Panc1 (cell line): ENCODE measurements at regions not wholly inside any gene's neighbourhood (a gene's known extent, or its start where the extent isn't known, plus 50 kb on each side); places are given as distances from the start of the nearest gene placed in this dataset.

ENCODE experiments used
- ATAC-seq: fragments of 200-7000 bp; cut with Tn5 transposase; 2 replicates; pipeline ENCODE4 v1.9.1; 2020; ENCODE audit warnings: mild to moderate bottlenecking, moderate library complexity
- BruUV-seq: library from RNA; stranded (reverse); fragments of 400-500 nt; replicated peaks from 2 replicates; lab custom pipeline; 2021; lab: Mats Ljungman, UMichigan
- CTCF ChIA-PET: fragments of 300-600 bp; sonication (Branson Sonifier 250); formaldehyde crosslinking; loops from one replicate; lab custom pipeline; 2022; ENCODE audit warnings: antibody characterized with exemption; lab: Charles Lee
- POLR2A ChIA-PET: fragments of 300-600 bp; sonication (Branson Sonifier 250); formaldehyde crosslinking; loops from one replicate; lab custom pipeline; 2022; ENCODE audit warnings: antibody characterized with exemption; lab: Charles Lee
- DNase-seq: peaks from one replicate; pipeline ENCODE4 v3.0.0-alpha.2; 2010; ENCODE audit warnings: low read depth, low spot score
- H3K27ac ChIP-seq: 2 replicates; pipeline ENCODE4 v1.5.1; 2011; ENCODE audit warnings: mild to moderate bottlenecking, low read length, inconsistent platforms
- H3K27me3 ChIP-seq: fragments of 200-500 bp; sonication (Bioruptor generic); 2 replicates; pipeline ENCODE4 v1.6.0; 2014; ENCODE audit warnings: low read length, inconsistent platforms; ENCODE audit not compliant: control insufficient read depth, insufficient read depth
- H3K36me3 ChIP-seq: fragments of 200-500 bp; sonication (Bioruptor generic); 2 replicates; pipeline ENCODE4 v1.5.1; 2014; ENCODE audit warnings: inconsistent platforms, mild to moderate bottlenecking, low read length, moderate library complexity; ENCODE audit not compliant: control insufficient read depth, insufficient read depth
- H3K4me1 ChIP-seq: 2 replicates; pipeline ENCODE4 v1.5.1; 2011; ENCODE audit warnings: inconsistent platforms, mild to moderate bottlenecking, low read length, moderate library complexity; ENCODE audit not compliant: control insufficient read depth, insufficient read depth
- H3K4me3 ChIP-seq, 2 experiments: 2 replicates each; pipeline ENCODE4 v1.5.1; 2011 to 2012; ENCODE audit warnings: low read depth in 2 of 2, low read length in 2 of 2, mild to moderate bottlenecking in 2 of 2, inconsistent platforms in 1 of 2, moderate library complexity in 1 of 2
- H3K9me3 ChIP-seq: fragments of 200-500 bp; sonication (Bioruptor generic); 2 replicates; pipeline ENCODE4 v1.5.1; 2014; ENCODE audit warnings: low read depth, mild to moderate bottlenecking, inconsistent platforms, low read length, moderate library complexity; ENCODE audit not compliant: control insufficient read depth, insufficient read depth
- POLR2AphosphoS5 ChIP-seq: IDR thresholded peaks from 2 replicates; pipeline ENCODE4 v1.6.1; 2012; ENCODE audit warnings: mild to moderate bottlenecking, low read depth, low read length, moderate library complexity
- SIN3A ChIP-seq: IDR thresholded peaks from 2 replicates; pipeline ENCODE4 v1.6.1; 2012; ENCODE audit warnings: low read depth, mild to moderate bottlenecking, low read length, moderate library complexity, borderline replicate concordance; ENCODE audit not compliant: insufficient read depth
- TCF7L2 ChIP-seq: IDR thresholded peaks from 2 replicates; pipeline ENCODE4 v1.6.1; 2011; ENCODE audit warnings: mild to moderate bottlenecking, low read depth, low read length, inconsistent platforms
- in situ Hi-C: cut with HindIII; loops from 2 replicates; pipeline ENCODE4 v1.10.0; 2016; ENCODE audit warnings: low sequenced_read_pairs, low pct_unique_long_range_greater_than_20kb
- intact Hi-C: fragments of 100-400 bp; cut with micrococcal nuclease; formaldehyde crosslinking; loops from one replicate; pipeline ENCODE4 v1.10.0; 2022; ENCODE audit not compliant: unreplicated experiment
- TF ChIP-seq, protein P1 (sequence below): fragments of 450-650 bp; IDR thresholded peaks from 2 replicates; pipeline ENCODE4 v1.5.1; 2017; ENCODE audit warnings: mild to moderate bottlenecking
- TF ChIP-seq, protein P2 (sequence below), 2 experiments: IDR thresholded peaks; 2 replicates each; pipeline ENCODE4 v1.6.1; 2011 to 2012; ENCODE audit warnings: low read depth in 2 of 2, control low read depth in 1 of 2, low read length in 1 of 2, mild to moderate bottlenecking in 1 of 2, moderate library complexity in 1 of 2; ENCODE audit not compliant: insufficient read depth in 1 of 2

DNA sequence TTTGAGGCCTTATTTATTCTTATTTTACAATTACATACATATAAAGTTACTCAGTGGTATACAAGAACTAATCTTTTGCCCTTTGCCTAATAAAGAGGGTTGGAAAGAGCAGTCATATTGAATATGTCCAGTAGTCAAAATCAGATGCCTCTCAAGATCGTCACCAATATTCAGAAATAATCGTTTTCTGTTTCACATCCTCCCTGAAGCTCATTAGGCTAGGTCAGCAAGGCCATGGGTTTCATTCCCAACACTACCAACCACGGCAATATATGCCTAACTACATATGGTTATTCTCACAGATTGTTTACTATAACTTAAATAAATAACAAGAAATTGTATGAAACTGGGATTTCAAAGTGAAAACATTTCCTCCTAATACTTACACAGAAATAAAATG, 167.2 kb upstream of the MANEA start:
- in situ Hi-C loops (no loop called here), intact Hi-C loops (no loop called here)
- H3K27ac ChIP-seq: no peak overlapping the region
- no peaks in the 10 kb centered on the region for H3K9me3 ChIP-seq
- CTCF ChIA-PET: no interaction called here
- H3K36me3 ChIP-seq: no peaks in the 10 kb centered on the region
- no TSS peak for BruUV-seq
- TF ChIP-seq, protein P1, sequence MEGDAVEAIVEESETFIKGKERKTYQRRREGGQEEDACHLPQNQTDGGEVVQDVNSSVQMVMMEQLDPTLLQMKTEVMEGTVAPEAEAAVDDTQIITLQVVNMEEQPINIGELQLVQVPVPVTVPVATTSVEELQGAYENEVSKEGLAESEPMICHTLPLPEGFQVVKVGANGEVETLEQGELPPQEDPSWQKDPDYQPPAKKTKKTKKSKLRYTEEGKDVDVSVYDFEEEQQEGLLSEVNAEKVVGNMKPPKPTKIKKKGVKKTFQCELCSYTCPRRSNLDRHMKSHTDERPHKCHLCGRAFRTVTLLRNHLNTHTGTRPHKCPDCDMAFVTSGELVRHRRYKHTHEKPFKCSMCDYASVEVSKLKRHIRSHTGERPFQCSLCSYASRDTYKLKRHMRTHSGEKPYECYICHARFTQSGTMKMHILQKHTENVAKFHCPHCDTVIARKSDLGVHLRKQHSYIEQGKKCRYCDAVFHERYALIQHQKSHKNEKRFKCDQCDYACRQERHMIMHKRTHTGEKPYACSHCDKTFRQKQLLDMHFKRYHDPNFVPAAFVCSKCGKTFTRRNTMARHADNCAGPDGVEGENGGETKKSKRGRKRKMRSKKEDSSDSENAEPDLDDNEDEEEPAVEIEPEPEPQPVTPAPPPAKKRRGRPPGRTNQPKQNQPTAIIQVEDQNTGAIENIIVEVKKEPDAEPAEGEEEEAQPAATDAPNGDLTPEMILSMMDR: no peak
- no peak for TF ChIP-seq TCF7L2
- no peak for TF ChIP-seq POLR2AphosphoS5
- no peak for TF ChIP-seq SIN3A
- TF ChIP-seq, protein P2, sequence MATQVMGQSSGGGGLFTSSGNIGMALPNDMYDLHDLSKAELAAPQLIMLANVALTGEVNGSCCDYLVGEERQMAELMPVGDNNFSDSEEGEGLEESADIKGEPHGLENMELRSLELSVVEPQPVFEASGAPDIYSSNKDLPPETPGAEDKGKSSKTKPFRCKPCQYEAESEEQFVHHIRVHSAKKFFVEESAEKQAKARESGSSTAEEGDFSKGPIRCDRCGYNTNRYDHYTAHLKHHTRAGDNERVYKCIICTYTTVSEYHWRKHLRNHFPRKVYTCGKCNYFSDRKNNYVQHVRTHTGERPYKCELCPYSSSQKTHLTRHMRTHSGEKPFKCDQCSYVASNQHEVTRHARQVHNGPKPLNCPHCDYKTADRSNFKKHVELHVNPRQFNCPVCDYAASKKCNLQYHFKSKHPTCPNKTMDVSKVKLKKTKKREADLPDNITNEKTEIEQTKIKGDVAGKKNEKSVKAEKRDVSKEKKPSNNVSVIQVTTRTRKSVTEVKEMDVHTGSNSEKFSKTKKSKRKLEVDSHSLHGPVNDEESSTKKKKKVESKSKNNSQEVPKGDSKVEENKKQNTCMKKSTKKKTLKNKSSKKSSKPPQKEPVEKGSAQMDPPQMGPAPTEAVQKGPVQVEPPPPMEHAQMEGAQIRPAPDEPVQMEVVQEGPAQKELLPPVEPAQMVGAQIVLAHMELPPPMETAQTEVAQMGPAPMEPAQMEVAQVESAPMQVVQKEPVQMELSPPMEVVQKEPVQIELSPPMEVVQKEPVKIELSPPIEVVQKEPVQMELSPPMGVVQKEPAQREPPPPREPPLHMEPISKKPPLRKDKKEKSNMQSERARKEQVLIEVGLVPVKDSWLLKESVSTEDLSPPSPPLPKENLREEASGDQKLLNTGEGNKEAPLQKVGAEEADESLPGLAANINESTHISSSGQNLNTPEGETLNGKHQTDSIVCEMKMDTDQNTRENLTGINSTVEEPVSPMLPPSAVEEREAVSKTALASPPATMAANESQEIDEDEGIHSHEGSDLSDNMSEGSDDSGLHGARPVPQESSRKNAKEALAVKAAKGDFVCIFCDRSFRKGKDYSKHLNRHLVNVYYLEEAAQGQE (IDR thresholded peaks at IDR 0.05; ENCODE audit: insufficient read depth in 1 of 2, low read depth in 2 of 2, low read length in 1 of 2): no peak
- H3K4me1 ChIP-seq: no peaks in the 10 kb centered on the region
- DNase-seq (no peak), ATAC-seq (no peak)
- no peaks in the 10 kb centered on the region for H3K27me3 ChIP-seq
- POLR2A ChIA-PET: no interaction called here
- H3K4me3 ChIP-seq: no peak overlapping the region

DNA sequence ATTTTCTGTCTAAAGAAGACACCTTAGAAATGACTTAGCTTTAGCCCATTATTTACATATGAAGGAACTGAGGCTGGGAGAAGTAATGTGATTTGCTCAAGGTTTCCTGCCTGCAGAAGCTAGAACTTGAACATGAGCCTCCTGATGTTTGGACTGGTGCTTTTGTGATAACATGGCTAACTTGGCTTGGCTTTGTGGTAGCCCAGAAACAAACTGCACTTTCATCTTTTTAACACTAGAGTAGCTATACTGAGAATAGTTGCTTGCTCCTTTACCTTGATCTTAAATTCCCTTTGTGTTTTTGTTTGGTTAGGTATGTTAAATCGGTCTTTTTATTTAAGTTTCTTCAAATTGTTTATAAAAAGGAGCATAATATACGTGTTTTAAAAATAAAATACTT, 163.5 kb upstream of the MANEA start:
- H3K27me3 ChIP-seq: no peaks in the 10 kb centered on the region
- H3K9me3 ChIP-seq: no peaks in the 10 kb centered on the region
- DNase-seq (no peak), ATAC-seq (no peak)
- no peak overlapping the region for H3K27ac ChIP-seq
- in situ Hi-C loops (no loop called here), intact Hi-C loops (no loop called here)
- CTCF ChIA-PET: no interaction called here
- BruUV-seq: no TSS peak
- no peak overlapping the region for H3K4me3 ChIP-seq
- no peaks in the 10 kb centered on the region for H3K36me3 ChIP-seq
- POLR2A ChIA-PET: no interaction called here
- TF ChIP-seq, protein P1: no peak
- TF ChIP-seq TCF7L2 (no peak), POLR2AphosphoS5 (no peak), SIN3A (no peak)
- TF ChIP-seq, protein P2 (IDR thresholded peaks at IDR 0.05; ENCODE audit: insufficient read depth in 1 of 2, low read depth in 2 of 2, low read length in 1 of 2): no peak
- H3K4me1 ChIP-seq: no peaks in the 10 kb centered on the region
